CD4-positive, alpha-beta T cell (primary cell): ENCODE measurements at regions not wholly inside any gene's neighbourhood (a gene's known extent, or its start where the extent isn't known, plus 50 kb on each side); places are given as distances from the start of the nearest gene placed in this dataset.

Experiments used
- ATAC-seq: fragments of 200-7000 bp; cut with Tn5 transposase; one replicate; pipeline ENCODE4 v1.10.0; 2022; ENCODE audit warnings: mild to moderate bottlenecking; ENCODE audit not compliant: poor library complexity
- CTCF ChIA-PET: fragments of 350-600 bp; sonication (Branson Sonifier 250); formaldehyde crosslinking; loops from one replicate; lab custom pipeline; 2021; ENCODE audit warnings: antibody characterized with exemption, inconsistent platforms; lab: Charles Lee
- POLR2A ChIA-PET: fragments of 350-600 bp; sonication (Branson Sonifier 250); formaldehyde crosslinking; loops from one replicate; lab custom pipeline; 2021; ENCODE audit warnings: antibody characterized with exemption, inconsistent platforms; lab: Charles Lee
- DNase-seq, 14 experiments: peaks; one replicate each; pipeline ENCODE4 v3.0.0-alpha.2; 2013 to 2020; ENCODE audit warnings: mixed read lengths in 2 of 14
- H3K27ac ChIP-seq, 2 donors: one replicate each; pipeline versions ENCODE4 v1.5.1 to v1.7.0; 2013; ENCODE audit warnings: low read length in 2 of 2, low read depth in 1 of 2, mild to moderate bottlenecking in 1 of 2
- H3K27me3 ChIP-seq, 2 experiments: 1 replicate in 1 of 2; 2 replicates in 1 of 2; pipeline versions ENCODE4 v1.6.1 to v1.7.0; 2013; ENCODE audit warnings: low read length in 2 of 2, control low read depth in 1 of 2, mild to moderate bottlenecking in 1 of 2, moderate library complexity in 1 of 2; ENCODE audit not compliant: insufficient read depth in 2 of 2, control insufficient read depth in 1 of 2
- H3K36me3 ChIP-seq: one replicate; pipeline ENCODE4 v1.6.1; 2013; ENCODE audit warnings: low read length, control low read depth; ENCODE audit not compliant: insufficient read depth
- H3K4me1 ChIP-seq: one replicate; pipeline ENCODE4 v1.6.1; 2013; ENCODE audit warnings: low read length, control low read depth; ENCODE audit not compliant: insufficient read depth
- H3K4me3 ChIP-seq: one replicate; pipeline ENCODE4 v1.5.1; 2013; ENCODE audit warnings: mild to moderate bottlenecking, low read length, moderate library complexity
- H3K9me3 ChIP-seq, 2 experiments: 1 replicate in 1 of 2; 2 replicates in 1 of 2; pipeline versions ENCODE4 v1.6.1 to v1.7.0; 2013; ENCODE audit warnings: low read length in 2 of 2, mild to moderate bottlenecking in 2 of 2, control low read depth in 1 of 2, moderate library complexity in 1 of 2; ENCODE audit not compliant: control insufficient read depth in 1 of 2, insufficient read depth in 1 of 2
- H3K27ac Mint-ChIP-seq: one replicate; pipeline ENCODE4 v1.8.0; 2020; ENCODE audit warnings: mixed read lengths
- H3K27me3 Mint-ChIP-seq: one replicate; pipeline ENCODE4 v1.8.0; 2021; ENCODE audit warnings: mixed read lengths
- H3K36me3 Mint-ChIP-seq: one replicate; pipeline ENCODE4 v1.8.0; 2021; ENCODE audit warnings: low read depth, mixed read lengths
- H3K4me1 Mint-ChIP-seq: one replicate; pipeline ENCODE4 v1.8.0; 2021; ENCODE audit warnings: low read depth, mixed read lengths
- H3K4me3 Mint-ChIP-seq: one replicate; pipeline ENCODE4 v1.8.0; 2020; ENCODE audit warnings: mild to moderate bottlenecking, mixed read lengths
- H3K9me3 Mint-ChIP-seq: one replicate; pipeline ENCODE4 v1.8.0; 2020; ENCODE audit warnings: mixed read lengths
- CTCF ChIP-seq: fragments of 200-600 bp; IDR thresholded peaks from one replicate; pipeline ENCODE4 v1.8.0; 2022; ENCODE audit warnings: antibody characterized with exemption, mild to moderate bottlenecking
- intact Hi-C, 2 experiments: fragments of 100-400 bp; cut with DNase I in 1 of 2; cut with micrococcal nuclease in 1 of 2; formaldehyde crosslinking; loops; one replicate each; pipeline versions ENCODE4 v1.15.1 to v1.9.0; 2023 to 2025; cut with DNase I, micrococcal nuclease

GRCh38 chr7:106968160-106968559 lies 76.3 kb upstream of the PRKAR2B start:
- DNase-seq: no peak
- ATAC-seq: no peak
- TF ChIP-seq CTCF: no peak
- H3K9me3 Mint-ChIP-seq: no peaks in the 10 kb centered on the region
- H3K4me3 ChIP-seq: no peak overlapping the region
- H3K4me1 ChIP-seq: no peaks in the 10 kb centered on the region
- intact Hi-C loops: no loop called here
- no peaks in the 10 kb centered on the region for H3K36me3 Mint-ChIP-seq
- H3K4me1 Mint-ChIP-seq: no peaks in the 10 kb centered on the region
- CTCF ChIA-PET: no interaction called here
- no peak overlapping the region for H3K4me3 Mint-ChIP-seq
- peaks cover 0 to 5% of the 10 kb centered on the region in 2 experiments for H3K9me3 ChIP-seq
- peaks cover 0 to 5% of the 10 kb centered on the region in 2 experiments for H3K27me3 ChIP-seq
- no peak overlapping the region for H3K27ac Mint-ChIP-seq
- no peak overlapping the region for H3K27ac ChIP-seq
- no peaks in the 10 kb centered on the region for H3K36me3 ChIP-seq
- peaks cover 9% of the 10 kb centered on the region for H3K27me3 Mint-ChIP-seq
- POLR2A ChIA-PET: no interaction called here

- no peak overlapping the region for H3K4me3 Mint-ChIP-seq
Observed at GRCh38 chr7:106978425-106979420, 65.8 kb upstream of the PRKAR2B start.

More at GRCh38 chr7:106978425-106979420, 65.8 kb upstream of the PRKAR2B start:
- Histone ChIP-seq H3K27me3 (no peaks in the 10 kb centered on the region), H3K27ac (no peak overlapping the region), H3K4me1 (no peaks in the 10 kb centered on the region), H3K9me3 (no peaks in the 10 kb centered on the region), H3K36me3 (no peaks in the 10 kb centered on the region), H3K4me3 (no peak overlapping the region)
- POLR2A ChIA-PET: no interaction called here
- Mint-ChIP-seq H3K36me3 (no peaks in the 10 kb centered on the region), H3K4me1 (no peaks in the 10 kb centered on the region), H3K27me3 (no peaks in the 10 kb centered on the region), H3K27ac (no peak overlapping the region), H3K9me3 (no peaks in the 10 kb centered on the region)
- ATAC-seq (no peak), DNase-seq (no peak)
- intact Hi-C loops: no loop called here
- no peak for TF ChIP-seq CTCF
- CTCF ChIA-PET: no interaction called here
